Mesendoderm (in vitro differentiated cells): ENCODE measurements at regions not wholly inside any gene's neighbourhood (a gene's known extent, or its start where the extent isn't known, plus 50 kb on each side); places are given as distances from the start of the nearest gene placed in this dataset.

Experiments
- DNase-seq: peaks from one replicate; pipeline ENCODE4 v3.0.0; 2013
- H2AK5ac ChIP-seq: 2 replicates; pipeline ENCODE4 v1.6.1; 2013; ENCODE audit warnings: low read length, inconsistent platforms
- H2BK120ac ChIP-seq: 2 replicates; pipeline ENCODE4 v1.6.1; 2013; ENCODE audit warnings: low read depth, mild to moderate bottlenecking, low read length, moderate library complexity, mixed read lengths
- H2BK15ac ChIP-seq: replicated peaks from 2 replicates; pipeline ENCODE4 v1.6.1; 2013; ENCODE audit warnings: low read depth, mild to moderate bottlenecking, moderate library complexity
- H2BK5ac ChIP-seq: 2 replicates; pipeline ENCODE4 v1.6.1; 2013; ENCODE audit warnings: low read length, inconsistent platforms
- H3K18ac ChIP-seq: 2 replicates; pipeline ENCODE4 v1.6.1; 2013; ENCODE audit warnings: mild to moderate bottlenecking, low read length, mixed read lengths
- H3K23ac ChIP-seq: one replicate; pipeline ENCODE4 v1.6.1; 2013; ENCODE audit warnings: low read length
- H3K27ac ChIP-seq: 2 replicates; pipeline ENCODE4 v1.5.1; 2013; ENCODE audit warnings: low read depth, mild to moderate bottlenecking, inconsistent platforms, low read length, moderate library complexity
- H3K27me3 ChIP-seq: 2 replicates; pipeline ENCODE4 v1.6.1; 2013; ENCODE audit warnings: low read length, control low read depth, mild to moderate bottlenecking, inconsistent platforms; ENCODE audit not compliant: insufficient read depth, poor library complexity
- H3K36me3 ChIP-seq: 2 replicates; pipeline ENCODE4 v1.6.1; 2013; ENCODE audit warnings: low read length, inconsistent platforms; ENCODE audit not compliant: control insufficient read depth, insufficient read depth
- H3K4ac ChIP-seq: one replicate; pipeline ENCODE4 v1.6.1; 2013; ENCODE audit warnings: low read depth, mild to moderate bottlenecking, low read length, moderate library complexity
- H3K4me1 ChIP-seq: 2 replicates; pipeline ENCODE4 v1.6.1; 2013; ENCODE audit warnings: low read depth, low read length, inconsistent platforms; ENCODE audit not compliant: control insufficient read depth
- H3K4me2 ChIP-seq: 2 replicates; pipeline ENCODE4 v1.6.1; 2013; ENCODE audit warnings: low read length
- H3K4me3 ChIP-seq: 2 replicates; pipeline ENCODE4 v1.5.1; 2013; ENCODE audit warnings: mild to moderate bottlenecking, low read length
- H3K56ac ChIP-seq: one replicate; pipeline ENCODE4 v1.6.1; 2013; ENCODE audit warnings: low read length
- H3K79me1 ChIP-seq: 2 replicates; pipeline ENCODE4 v1.6.1; 2013; ENCODE audit warnings: low read length, inconsistent platforms
- H3K79me2 ChIP-seq: 2 replicates; pipeline ENCODE4 v1.6.1; 2013; ENCODE audit warnings: mild to moderate bottlenecking, low read length; ENCODE audit not compliant: control insufficient read depth, insufficient read depth
- H3K9ac ChIP-seq: 2 replicates; pipeline ENCODE4 v1.6.1; 2013; ENCODE audit warnings: low read length, inconsistent platforms
- H4K5ac ChIP-seq: one replicate; pipeline ENCODE4 v1.6.1; 2013; ENCODE audit warnings: low read length
- H4K8ac ChIP-seq: one replicate; pipeline ENCODE4 v1.6.1; 2013; ENCODE audit warnings: low read depth, mild to moderate bottlenecking, control low read depth, low read length, moderate library complexity
- WGBS: extraction: QIAGEN DNeasy Blood & Tissue Kit; methylation state at CpG from one replicate; pipeline ENCODE4 v1.1.7; 2013; ENCODE audit warnings: low lambda C conversion rate, missing lambda C conversion rate; ENCODE audit not compliant: insufficient coverage; ENCODE audit errors: extremely low coverage; 5-methylcytosine and 5-hydroxymethylcytosine counted together

GRCh38 chr5:51650824-51651223 is 267.6 kb downstream of the ISL1 start:
- Histone ChIP-seq H2BK120ac (no peak overlapping the region), H3K4me2 (no peak overlapping the region), H2BK5ac (no peak overlapping the region), H3K36me3 (no peaks in the 10 kb centered on the region), H3K18ac (no peak overlapping the region), H3K4me3 (no peak overlapping the region), H3K56ac (no peak overlapping the region), H4K5ac (no peak overlapping the region), H2BK15ac (no peak overlapping the region), H3K9ac (no peak overlapping the region), H3K4me1 (no peaks in the 10 kb centered on the region), H2AK5ac (no peak overlapping the region), H3K79me2 (no peaks in the 10 kb centered on the region), H3K4ac (no peak overlapping the region), H3K27me3 (no peaks in the 10 kb centered on the region), H3K79me1 (no peaks in the 10 kb centered on the region), H4K8ac (no peak overlapping the region), H3K23ac (no peak overlapping the region), H3K27ac (no peak overlapping the region)
- DNase-seq, result no peak
- WGBS, result no CpG with 5 or more reads among the region's 1 CpG

- Histone ChIP-seq H3K4me1 (no peaks in the 10 kb centered on the region), H4K5ac (no peak overlapping the region), H3K79me2 (no peaks in the 10 kb centered on the region), H3K79me1 (no peaks in the 10 kb centered on the region), H3K4me3 (no peak overlapping the region), H4K8ac (no peak overlapping the region), H2AK5ac (no peak overlapping the region), H2BK15ac (no peak overlapping the region), H3K27ac (no peak overlapping the region), H3K27me3 (no peaks in the 10 kb centered on the region), H3K4me2 (no peak overlapping the region), H3K36me3 (no peaks in the 10 kb centered on the region), H2BK120ac (no peak overlapping the region), H3K56ac (no peak overlapping the region), H3K18ac (no peak overlapping the region), H3K23ac (no peak overlapping the region), H2BK5ac (no peak overlapping the region), H3K9ac (no peak overlapping the region), H3K4ac (no peak overlapping the region)
- DNase-seq, result no peak
- no CpG with 5 or more reads among the region's 2 CpGs for WGBS
These were observed 268.2 kb downstream of the ISL1 start for GRCh38 chr5:51651476-51651875.

- Histone ChIP-seq H3K79me1 (no peaks in the 10 kb centered on the region), H3K9ac (no peak overlapping the region)
- WGBS, result no CpG with 5 or more reads among the region's 2 CpGs
These were observed 268.6 kb downstream of the ISL1 start for GRCh38 chr5:51651889-51652288.

GRCh38 chr5:51652980-51653379 is 269.7 kb downstream of the ISL1 start:
- no peak overlapping the region for H4K5ac ChIP-seq
- no peaks in the 10 kb centered on the region for H3K79me2 ChIP-seq
- no peaks in the 10 kb centered on the region for H3K36me3 ChIP-seq
- DNase-seq, result peak; percentile 6
- H3K27me3 ChIP-seq, result no peaks in the 10 kb centered on the region
- no peak overlapping the region for H3K4ac ChIP-seq
- no peaks in the 10 kb centered on the region for H3K79me1 ChIP-seq
- H2AK5ac ChIP-seq, result no peak overlapping the region
- H4K8ac ChIP-seq, result no peak overlapping the region
- H3K4me3 ChIP-seq, result no peak overlapping the region
- H3K18ac ChIP-seq, result no peak overlapping the region
- no peak overlapping the region for H3K27ac ChIP-seq
- H2BK120ac ChIP-seq, result no peak overlapping the region
- WGBS, result no CpG with 5 or more reads among the region's 2 CpGs
- no peak overlapping the region for H3K56ac ChIP-seq
- no peak overlapping the region for H2BK5ac ChIP-seq
- no peak overlapping the region for H2BK15ac ChIP-seq
- H3K4me1 ChIP-seq, result no peaks in the 10 kb centered on the region
- no peak overlapping the region for H3K9ac ChIP-seq
- no peak overlapping the region for H3K23ac ChIP-seq
- no peak overlapping the region for H3K4me2 ChIP-seq

More at GRCh38 chr5:51651889-51652288, 268.6 kb downstream of the ISL1 start:
- no peaks in the 10 kb centered on the region for H3K27me3 ChIP-seq
- no peak overlapping the region for H2BK120ac ChIP-seq
- no peak overlapping the region for H3K18ac ChIP-seq
- H3K4ac ChIP-seq, result no peak overlapping the region
- DNase-seq, result no peak
- no peaks in the 10 kb centered on the region for H3K79me2 ChIP-seq
- H3K4me2 ChIP-seq, result no peak overlapping the region
- H3K4me1 ChIP-seq, result no peaks in the 10 kb centered on the region
- no peak overlapping the region for H4K8ac ChIP-seq
- H3K36me3 ChIP-seq, result no peaks in the 10 kb centered on the region
- H2BK5ac ChIP-seq, result no peak overlapping the region
- H3K56ac ChIP-seq, result no peak overlapping the region
- no peak overlapping the region for H2BK15ac ChIP-seq
- no peak overlapping the region for H3K23ac ChIP-seq
- H3K4me3 ChIP-seq, result no peak overlapping the region
- H2AK5ac ChIP-seq, result no peak overlapping the region
- H4K5ac ChIP-seq, result no peak overlapping the region
- no peak overlapping the region for H3K27ac ChIP-seq

- Histone ChIP-seq H3K79me1 (no peaks in the 10 kb centered on the region), H4K8ac (no peak overlapping the region), H2BK5ac (no peak overlapping the region), H3K79me2 (no peaks in the 10 kb centered on the region), H3K4me1 (no peaks in the 10 kb centered on the region), H3K4me2 (no peak overlapping the region), H2BK120ac (no peak overlapping the region), H3K4me3 (no peak overlapping the region), H3K18ac (no peak overlapping the region), H3K23ac (no peak overlapping the region), H3K27me3 (no peaks in the 10 kb centered on the region), H4K5ac (no peak overlapping the region), H2BK15ac (no peak overlapping the region), H2AK5ac (no peak overlapping the region), H3K36me3 (no peaks in the 10 kb centered on the region), H3K56ac (no peak overlapping the region), H3K9ac (no peak overlapping the region), H3K27ac (no peak overlapping the region), H3K4ac (no peak overlapping the region)
- DNase-seq, result peak; percentile 27
- WGBS, result no CpG with 5 or more reads among the region's 7 CpGs
These were observed 274.3 kb downstream of the ISL1 start for GRCh38 chr5:51657340-51658240.
